ENCODE measurements at regions not wholly inside any gene's neighbourhood (a gene's known extent, or its start where the extent isn't known, plus 50 kb on each side); places are given as distances from the start of the nearest gene placed in this dataset.

DNA sequence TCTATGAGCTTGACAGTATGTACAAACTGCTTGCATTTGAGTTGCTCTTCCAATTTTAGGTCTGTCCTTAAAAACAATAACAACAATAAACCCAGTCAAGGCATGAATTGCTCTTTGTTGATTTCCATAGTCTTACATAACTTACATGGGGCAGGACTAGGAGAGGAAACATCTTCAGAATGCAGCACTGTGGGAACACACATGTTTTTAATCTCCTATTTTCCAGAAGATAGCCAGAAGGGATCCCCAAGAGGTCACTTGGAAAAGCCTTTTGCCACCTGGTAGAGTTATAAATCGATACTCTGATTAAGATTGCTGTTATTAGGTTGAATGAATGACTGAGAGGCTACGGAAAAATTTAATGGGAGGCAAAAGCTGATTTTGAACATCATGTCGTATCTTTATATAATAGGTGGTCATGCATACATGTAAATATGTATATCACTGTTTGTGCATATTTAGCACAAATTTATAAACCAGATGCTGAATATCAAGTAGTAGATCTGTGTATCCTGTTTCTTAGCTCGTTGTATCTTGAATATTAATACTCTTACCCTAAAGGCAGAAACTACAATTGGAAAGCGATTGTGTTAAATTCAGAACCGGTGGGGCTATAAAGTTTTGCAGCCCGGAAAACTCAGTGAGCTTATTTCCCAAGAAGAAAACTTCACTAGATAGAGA is 479.4 kb upstream of the TCF4 start:
- DNase-seq = peak; percentile 68

DNA sequence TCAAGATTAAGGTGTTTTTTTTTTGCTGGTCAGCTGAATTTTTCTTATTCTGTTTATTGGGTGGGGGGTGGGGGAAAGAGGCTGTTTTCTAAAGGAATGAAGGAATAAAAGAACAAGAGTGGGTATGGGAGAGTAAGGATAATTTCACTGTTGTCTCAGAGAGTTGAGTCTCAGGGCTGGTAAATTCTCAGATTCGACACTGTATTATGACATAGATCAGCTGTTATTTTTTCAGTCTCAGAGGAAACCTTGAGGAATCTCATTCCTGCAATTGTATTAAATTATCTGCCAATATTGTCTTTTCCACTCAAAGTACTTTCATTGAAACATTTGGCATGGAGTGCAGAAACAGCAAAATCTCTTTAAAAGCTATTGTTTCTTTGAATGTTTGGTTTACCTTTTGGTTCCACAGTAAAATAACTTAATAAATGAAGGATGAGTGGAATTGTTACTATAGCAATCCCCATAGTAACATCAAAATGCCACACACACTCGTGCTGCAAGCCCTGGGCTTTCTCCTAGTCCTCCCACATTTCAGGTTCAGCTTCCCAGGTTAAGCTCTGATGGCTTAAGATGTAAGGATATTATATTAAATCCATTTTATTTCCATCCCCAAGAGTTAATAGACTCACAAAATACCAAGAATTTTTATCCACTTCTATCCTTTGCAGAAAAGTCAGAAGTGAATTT is 478.7 kb upstream of the TCF4 start:
- no peak for DNase-seq

GRCh38 chr18:56065086-56065485 is 477.1 kb upstream of the TCF4 start:
- no peak for DNase-seq

- no peak for DNase-seq
Observed at GRCh38 chr18:56062931-56063330, 474.9 kb upstream of the TCF4 start.

DNA sequence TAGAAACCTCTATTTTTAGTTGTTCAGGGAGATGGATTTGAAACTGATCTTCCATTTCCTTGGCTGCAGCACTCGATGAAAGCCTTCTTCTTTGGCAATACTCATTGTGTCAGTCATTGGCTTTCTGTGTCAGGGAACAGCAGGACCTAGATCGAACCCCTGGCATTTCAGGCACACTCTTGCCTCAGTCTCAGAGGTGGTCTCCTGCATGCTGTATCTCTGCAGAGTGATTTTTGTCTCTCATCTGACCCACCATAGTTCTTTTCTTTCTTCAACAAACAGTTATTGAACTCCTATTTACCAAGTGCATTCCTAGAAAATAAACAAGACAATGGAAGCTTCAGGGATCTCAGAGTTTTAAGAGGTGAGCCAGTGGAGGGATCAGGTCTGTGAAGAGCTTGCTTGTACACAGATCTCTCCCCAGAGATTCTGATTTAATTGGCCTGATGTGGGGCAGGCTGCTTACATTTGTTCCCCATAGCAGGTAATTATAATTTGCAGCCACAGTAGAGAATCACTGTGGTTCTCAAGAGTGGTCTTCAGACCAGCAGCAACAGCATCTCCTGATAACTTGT is 473.1 kb upstream of the TCF4 start:
- no peak for DNase-seq

DNA sequence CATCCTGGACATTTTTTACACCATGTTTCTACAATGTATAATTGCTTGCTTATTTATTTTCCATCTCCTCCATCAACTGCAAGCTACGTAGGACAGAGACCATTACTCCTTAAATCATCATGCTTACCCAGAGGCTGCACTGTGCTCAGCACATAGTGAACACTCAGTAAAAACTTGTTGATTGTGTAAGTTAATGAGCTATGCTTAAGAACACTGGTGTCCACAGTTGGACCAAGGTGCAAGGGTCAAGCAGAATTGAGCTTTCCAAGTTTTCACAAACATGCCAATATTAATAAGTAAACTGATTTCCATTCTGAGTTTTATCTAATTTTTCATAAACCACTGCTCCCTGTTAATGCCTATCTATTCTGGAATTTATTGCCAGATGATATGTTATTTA is 464.2 kb upstream of the TCF4 start:
- no peak for DNase-seq

- DNase-seq = no peak
Observed at GRCh38 chr18:56044239-56044638, 456.2 kb upstream of the TCF4 start.

- no peak for DNase-seq
Observed at GRCh38 chr18:56043641-56044061, 455.7 kb upstream of the TCF4 start.

- DNase-seq = no peak
Observed at GRCh38 chr18:56042915-56043536, 455.0 kb upstream of the TCF4 start.

GRCh38 chr18:56038171-56039030 is 450.4 kb upstream of the TCF4 start:
- DNase-seq = no peak

DNA sequence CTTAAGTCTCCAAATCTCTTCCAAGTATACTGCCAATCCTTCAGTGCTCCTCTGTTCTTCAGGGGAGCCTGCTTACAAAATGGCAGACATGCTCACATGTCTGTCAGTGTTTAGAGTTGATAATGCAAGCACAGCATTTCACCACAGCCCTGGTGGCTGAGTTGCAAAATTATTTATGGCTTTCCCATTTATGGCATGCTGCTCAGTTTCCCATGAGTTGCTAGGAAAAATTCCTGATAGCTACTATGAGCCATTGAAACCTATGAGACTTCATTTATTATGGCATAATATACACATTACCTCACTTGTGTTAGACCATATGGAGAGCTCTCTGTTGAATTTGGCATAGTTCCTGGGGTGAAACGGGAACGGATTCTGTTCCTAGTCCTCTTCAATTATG is 448.7 kb upstream of the TCF4 start:
- DNase-seq = peak; percentile 78

DNA sequence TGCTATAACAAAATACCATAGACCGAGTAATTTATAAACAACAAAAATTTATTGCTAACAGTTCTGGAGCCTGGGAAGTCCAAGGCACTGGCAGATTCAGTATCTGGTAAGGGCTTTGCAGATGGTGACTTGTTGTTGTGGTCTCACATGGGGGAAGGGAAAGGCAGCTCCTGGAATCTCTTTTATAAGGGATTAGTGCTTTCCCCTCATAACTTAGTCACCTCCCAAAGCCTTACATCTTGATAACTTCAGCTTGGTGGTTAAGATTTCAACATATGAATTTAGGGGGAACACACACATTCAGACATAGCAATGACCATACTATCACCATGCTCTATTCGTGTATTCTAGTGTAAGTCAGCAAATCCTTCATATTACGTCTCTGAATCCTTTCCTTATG is 447.6 kb upstream of the TCF4 start:
- peak; percentile 25 for DNase-seq

GRCh38 chr18:56034949-56035348 is 447.0 kb upstream of the TCF4 start:
- no peak for DNase-seq

GRCh38 chr18:56030060-56030459 is 442.1 kb upstream of the TCF4 start:
- DNase-seq = no peak

DNA sequence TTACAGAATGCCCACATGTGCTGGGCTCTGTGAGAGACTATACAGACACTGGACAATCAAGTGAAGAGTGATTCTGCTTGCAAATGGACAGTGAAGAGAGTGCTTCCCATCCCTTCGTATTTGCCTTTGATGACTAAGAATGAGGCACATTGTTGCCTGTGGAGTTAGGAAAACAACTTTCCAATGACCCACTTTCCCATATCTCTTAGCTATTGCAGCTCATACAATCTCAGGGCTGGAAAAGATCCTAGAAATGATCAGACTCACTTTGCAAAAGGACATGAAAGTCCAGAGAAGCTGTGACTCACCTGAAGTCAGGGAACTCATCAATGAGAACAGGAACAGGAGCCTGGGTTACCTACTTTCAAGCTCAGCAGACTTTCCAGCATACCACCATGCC is 440.5 kb upstream of the TCF4 start:
- peak; percentile 4 for DNase-seq

DNA sequence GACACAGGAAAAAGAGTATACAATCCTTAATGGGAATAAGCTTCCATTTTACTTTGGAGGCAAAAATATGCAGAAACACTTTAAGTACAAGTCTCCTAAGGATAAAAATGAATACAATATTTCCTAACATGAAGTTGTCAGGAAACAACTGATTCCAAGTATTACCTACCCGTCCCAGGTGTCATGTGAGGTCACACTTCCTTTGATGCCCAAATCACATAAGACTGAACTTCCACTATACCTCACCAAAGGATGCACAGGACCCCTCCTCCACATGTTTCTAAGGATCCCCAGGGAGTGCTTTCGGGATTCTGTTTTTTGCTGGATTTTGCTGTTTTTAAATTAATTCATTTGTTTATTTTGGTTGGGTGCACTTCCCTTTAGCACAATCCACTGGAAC is 438.5 kb upstream of the TCF4 start:
- no peak for DNase-seq

- DNase-seq = no peak
Observed at GRCh38 chr18:56021809-56022195, 433.8 kb upstream of the TCF4 start.

GRCh38 chr18:56021136-56021808 is 433.3 kb upstream of the TCF4 start:
- DNase-seq = no peak

DNA sequence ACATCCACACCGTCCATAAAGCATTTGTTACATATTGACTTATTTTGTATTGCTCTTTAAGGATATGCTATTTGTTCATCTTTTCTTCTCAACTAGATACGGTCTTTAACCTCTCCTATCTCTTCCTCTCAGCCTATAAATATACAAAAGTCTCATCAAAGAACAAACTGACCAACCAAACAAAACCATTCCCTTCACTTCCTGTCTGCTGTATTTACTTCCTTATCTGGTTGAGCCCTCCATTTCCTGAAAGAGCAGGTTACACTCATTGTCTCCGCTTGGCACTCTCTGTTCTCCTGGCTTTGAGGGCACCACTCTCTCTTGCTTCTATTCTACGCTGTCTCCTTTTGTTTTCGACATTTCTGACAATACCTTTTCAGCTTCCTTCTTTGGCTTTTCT is 431.9 kb upstream of the TCF4 start:
- DNase-seq = no peak

- no peak for DNase-seq
Observed at GRCh38 chr18:56019156-56019555, 431.2 kb upstream of the TCF4 start.

GRCh38 chr18:56009411-56009810 is 421.4 kb upstream of the TCF4 start:
- no peak for DNase-seq

GRCh38 chr18:56003720-56004088 is 415.7 kb upstream of the TCF4 start:
- no peak for DNase-seq
